ENCODE measurements at regions not wholly inside any gene's neighbourhood (a gene's known extent, or its start where the extent isn't known, plus 50 kb on each side); places are given as distances from the start of the nearest gene placed in this dataset.

- Mint-ChIP-seq H3K27ac (no peak overlapping the region), H3K9me3 (peaks cover 5% of the 10 kb centered on the region), H3K4me1 (no peaks in the 10 kb centered on the region), H3K4me3 (no peak overlapping the region), H3K27me3 (no peaks in the 10 kb centered on the region), H3K36me3 (ENCODE audit: low read depth) (no peaks in the 10 kb centered on the region)
- DNase-seq = no peak
- intact Hi-C loops (cut with micrococcal nuclease) = no loop called here
Measured at GRCh38 chr13:86839221-86839620, 832.0 kb upstream of the SLITRK5 start.

- intact Hi-C loops (cut with micrococcal nuclease) = no loop called here
- Mint-ChIP-seq H3K27ac (no peak overlapping the region), H3K36me3 (ENCODE audit: low read depth) (no peaks in the 10 kb centered on the region)
Measured at GRCh38 chr13:86840250-86841191, 830.6 kb upstream of the SLITRK5 start.

GRCh38 chr13:86841264-86841663 lies 829.9 kb upstream of the SLITRK5 start:
- no peaks in the 10 kb centered on the region for H3K4me1 Mint-ChIP-seq
- H3K4me3 Mint-ChIP-seq = no peak overlapping the region
- H3K36me3 Mint-ChIP-seq (ENCODE audit: low read depth) = no peaks in the 10 kb centered on the region
- H3K9me3 Mint-ChIP-seq = no peaks in the 10 kb centered on the region
- DNase-seq = peak; percentile 44
- no peaks in the 10 kb centered on the region for H3K27me3 Mint-ChIP-seq
- no peak overlapping the region for H3K27ac Mint-ChIP-seq
- intact Hi-C loops (cut with micrococcal nuclease) = no loop called here

More at GRCh38 chr13:86840250-86841191, 830.6 kb upstream of the SLITRK5 start:
- Mint-ChIP-seq H3K4me3 (no peak overlapping the region), H3K4me1 (no peaks in the 10 kb centered on the region), H3K27me3 (no peaks in the 10 kb centered on the region), H3K9me3 (peaks cover under 1% of the 10 kb centered on the region)
- no peak for DNase-seq

GRCh38 chr13:86846501-86846900 lies 824.7 kb upstream of the SLITRK5 start:
- Mint-ChIP-seq H3K4me3 (no peak overlapping the region), H3K36me3 (ENCODE audit: low read depth) (no peaks in the 10 kb centered on the region), H3K4me1 (no peaks in the 10 kb centered on the region), H3K27me3 (no peaks in the 10 kb centered on the region), H3K27ac (no peak overlapping the region), H3K9me3 (peaks cover 7% of the 10 kb centered on the region)
- peak; percentile 33 for DNase-seq
- intact Hi-C loops (cut with micrococcal nuclease) = no loop called here

GRCh38 chr13:86848716-86849115 lies 822.5 kb upstream of the SLITRK5 start:
- Mint-ChIP-seq H3K36me3 (ENCODE audit: low read depth) (no peaks in the 10 kb centered on the region), H3K27me3 (no peaks in the 10 kb centered on the region), H3K4me1 (no peaks in the 10 kb centered on the region), H3K4me3 (no peak overlapping the region), H3K9me3 (peaks cover 7% of the 10 kb centered on the region), H3K27ac (no peak overlapping the region)
- no peak for DNase-seq
- intact Hi-C loops (cut with micrococcal nuclease) = no loop called here

- no peaks in the 10 kb centered on the region for H3K4me1 Mint-ChIP-seq
- no peak for DNase-seq
- intact Hi-C loops (cut with micrococcal nuclease) = no loop called here
- no peaks in the 10 kb centered on the region for H3K36me3 Mint-ChIP-seq (ENCODE audit: low read depth)
- H3K4me3 Mint-ChIP-seq = no peak overlapping the region
- no peak overlapping the region for H3K27ac Mint-ChIP-seq
- no peaks in the 10 kb centered on the region for H3K9me3 Mint-ChIP-seq
- no peaks in the 10 kb centered on the region for H3K27me3 Mint-ChIP-seq
Measured at GRCh38 chr13:86856991-86857390, 814.2 kb upstream of the SLITRK5 start.

- Mint-ChIP-seq H3K9me3 (no peaks in the 10 kb centered on the region), H3K36me3 (ENCODE audit: low read depth) (no peaks in the 10 kb centered on the region), H3K4me1 (no peaks in the 10 kb centered on the region)
Measured at GRCh38 chr13:86858216-86858615, 813.0 kb upstream of the SLITRK5 start.

GRCh38 chr13:86862137-86862536 lies 809.0 kb upstream of the SLITRK5 start:
- no peaks in the 10 kb centered on the region for H3K4me1 Mint-ChIP-seq
- no peak for DNase-seq
- H3K36me3 Mint-ChIP-seq (ENCODE audit: low read depth) = no peaks in the 10 kb centered on the region
- H3K27me3 Mint-ChIP-seq = no peaks in the 10 kb centered on the region
- no peaks in the 10 kb centered on the region for H3K9me3 Mint-ChIP-seq
- no peak overlapping the region for H3K4me3 Mint-ChIP-seq
- H3K27ac Mint-ChIP-seq = no peak overlapping the region
- intact Hi-C loops (cut with micrococcal nuclease) = no loop called here

More at GRCh38 chr13:86858216-86858615, 813.0 kb upstream of the SLITRK5 start:
- intact Hi-C loops (cut with micrococcal nuclease) = no loop called here
- Mint-ChIP-seq H3K27ac (no peak overlapping the region), H3K27me3 (no peaks in the 10 kb centered on the region), H3K4me3 (no peak overlapping the region)
- DNase-seq = no peak

- Mint-ChIP-seq H3K36me3 (ENCODE audit: low read depth) (no peaks in the 10 kb centered on the region), H3K4me1 (no peaks in the 10 kb centered on the region), H3K9me3 (no peaks in the 10 kb centered on the region), H3K4me3 (no peak overlapping the region), H3K27ac (no peak overlapping the region), H3K27me3 (no peaks in the 10 kb centered on the region)
- DNase-seq = no peak
- intact Hi-C loops (cut with micrococcal nuclease) = no loop called here
Measured at GRCh38 chr13:86864376-86864775, 806.8 kb upstream of the SLITRK5 start.

- H3K27ac Mint-ChIP-seq = no peak overlapping the region
- H3K4me1 Mint-ChIP-seq = no peaks in the 10 kb centered on the region
- H3K27me3 Mint-ChIP-seq = no peaks in the 10 kb centered on the region
- no peak overlapping the region for H3K4me3 Mint-ChIP-seq
- no peaks in the 10 kb centered on the region for H3K9me3 Mint-ChIP-seq
- no peaks in the 10 kb centered on the region for H3K36me3 Mint-ChIP-seq (ENCODE audit: low read depth)
- no peak for DNase-seq
- intact Hi-C loops (cut with micrococcal nuclease) = loop anchor here (5.0 kb wide), 1 partner anchor 402 kb away; no protein-coding TSS in a partner anchor
Measured at GRCh38 chr13:86870444-86870843, 800.7 kb upstream of the SLITRK5 start.

GRCh38 chr13:86877441-86877840 lies 793.7 kb upstream of the SLITRK5 start:
- H3K36me3 Mint-ChIP-seq (ENCODE audit: low read depth) = no peaks in the 10 kb centered on the region
- no peak for DNase-seq
- intact Hi-C loops (cut with micrococcal nuclease) = no loop called here
- H3K9me3 Mint-ChIP-seq = peaks cover under 1% of the 10 kb centered on the region
- no peak overlapping the region for H3K27ac Mint-ChIP-seq
- no peaks in the 10 kb centered on the region for H3K4me1 Mint-ChIP-seq
- H3K27me3 Mint-ChIP-seq = no peaks in the 10 kb centered on the region
- no peak overlapping the region for H3K4me3 Mint-ChIP-seq

- Mint-ChIP-seq H3K27ac (no peak overlapping the region), H3K36me3 (ENCODE audit: low read depth) (no peaks in the 10 kb centered on the region), H3K27me3 (no peaks in the 10 kb centered on the region), H3K9me3 (peaks cover 7% of the 10 kb centered on the region), H3K4me3 (no peak overlapping the region), H3K4me1 (no peaks in the 10 kb centered on the region)
- no peak for DNase-seq
- intact Hi-C loops (cut with micrococcal nuclease) = no loop called here
Measured at GRCh38 chr13:86878781-86879180, 792.4 kb upstream of the SLITRK5 start.

GRCh38 chr13:86881390-86881789 lies 789.8 kb upstream of the SLITRK5 start:
- Mint-ChIP-seq H3K9me3 (peaks cover 8% of the 10 kb centered on the region), H3K27me3 (no peaks in the 10 kb centered on the region), H3K4me3 (no peak overlapping the region), H3K27ac (no peak overlapping the region), H3K4me1 (no peaks in the 10 kb centered on the region), H3K36me3 (ENCODE audit: low read depth) (no peaks in the 10 kb centered on the region)
- no peak for DNase-seq
- intact Hi-C loops (cut with micrococcal nuclease) = no loop called here

- Mint-ChIP-seq H3K27me3 (no peaks in the 10 kb centered on the region), H3K9me3 (peaks cover 8% of the 10 kb centered on the region), H3K4me3 (no peak overlapping the region), H3K36me3 (ENCODE audit: low read depth) (no peaks in the 10 kb centered on the region), H3K4me1 (no peaks in the 10 kb centered on the region), H3K27ac (no peak overlapping the region)
- intact Hi-C loops (cut with micrococcal nuclease) = no loop called here
- DNase-seq = no peak
Measured at GRCh38 chr13:86882107-86882506, 789.1 kb upstream of the SLITRK5 start.
